Endothelial cell of umbilical vein (primary cell): ENCODE measurements at regions not wholly inside any gene's neighbourhood (a gene's known extent, or its start where the extent isn't known, plus 50 kb on each side); places are given as distances from the start of the nearest gene placed in this dataset.

ENCODE experiments used
- BruUV-seq: library from RNA; stranded (reverse); fragments of 400-500 nt; replicated peaks from 2 replicates; lab custom pipeline; 2021; lab: Mats Ljungman, UMichigan
- CTCF ChIA-PET: fragments of 300-600, 350-600 bp; sonication (Branson Sonifier 250); formaldehyde crosslinking; loops from one replicate; lab custom pipeline; 2021; ENCODE audit warnings: antibody characterized with exemption, inconsistent platforms; lab: Charles Lee
- POLR2A ChIA-PET: fragments of 300-600, 350-600 bp; sonication (Branson Sonifier 250); formaldehyde crosslinking; loops from one replicate; lab custom pipeline; 2021; ENCODE audit warnings: antibody characterized with exemption, inconsistent platforms; lab: Charles Lee
- DNase-seq: peaks from one replicate; pipeline ENCODE4 v3.0.0-alpha.2; 2011; ENCODE audit warnings: low read depth, low spot score
- FAIRE-seq: peaks from 2 replicates; lab custom pipeline; 2011; peaks lifted over from hg19 to GRCh38; lab: Jason Lieb, UNC
- H2AFZ ChIP-seq: 2 replicates; pipeline ENCODE4 v1.6.0; 2012; ENCODE audit warnings: low read depth, low read length, control low read depth, inconsistent platforms
- H3K27ac ChIP-seq: 2 replicates; pipeline ENCODE4 v1.5.1; 2011; ENCODE audit warnings: low read depth, mild to moderate bottlenecking, control low read depth, low read length, moderate library complexity; ENCODE audit not compliant: insufficient read depth
- H3K27me3 ChIP-seq, 2 experiments: 2 replicates each; pipeline versions ENCODE4 v1.6.0 to v1.6.1; 2011; ENCODE audit warnings: low read length in 2 of 2, mixed read lengths in 1 of 2; ENCODE audit not compliant: control insufficient read depth in 2 of 2, insufficient read depth in 2 of 2
- H3K36me3 ChIP-seq, 2 experiments: 2 replicates in 1 of 2; 3 replicates in 1 of 2; pipeline ENCODE4 v1.5.1; 2011; ENCODE audit warnings: low read length in 2 of 2, mild to moderate bottlenecking in 1 of 2, moderate library complexity in 1 of 2; ENCODE audit not compliant: control insufficient read depth in 2 of 2, insufficient read depth in 2 of 2; ENCODE audit errors: extremely low read depth in 1 of 2
- H3K4me1 ChIP-seq: 3 replicates; pipeline ENCODE4 v1.5.1; 2011; ENCODE audit warnings: mild to moderate bottlenecking, low read length; ENCODE audit not compliant: control insufficient read depth, insufficient read depth; ENCODE audit errors: extremely low read depth
- H3K4me2 ChIP-seq: 2 replicates; pipeline ENCODE4 v1.6.1; 2011; ENCODE audit warnings: low read length, control low read depth, mixed read lengths; ENCODE audit not compliant: insufficient read depth
- H3K4me3 ChIP-seq, 3 experiments: fragments of 200-600 bp in 1 of 3; sonication (generic), shearing (Covaris generic) in 1 of 3; replicated peaks in 1 of 3; 2 replicates each; pipeline ENCODE4 v1.5.1; 2011 to 2016; ENCODE audit warnings: control low read depth in 3 of 3, low read length in 3 of 3, mild to moderate bottlenecking in 2 of 3, inconsistent platforms in 1 of 3, low read depth in 1 of 3, moderate library complexity in 1 of 3; ENCODE audit not compliant: insufficient read depth in 1 of 3
- H3K79me2 ChIP-seq: 2 replicates; pipeline ENCODE4 v1.6.0; 2012; ENCODE audit warnings: low read length, inconsistent platforms; ENCODE audit not compliant: control insufficient read depth, insufficient read depth
- H3K9ac ChIP-seq: replicated peaks from 2 replicates; pipeline ENCODE3; 2011; ENCODE audit warnings: low read length, control low read depth; ENCODE audit not compliant: insufficient read depth; ENCODE audit errors: extremely low read depth
- H3K9me1 ChIP-seq: replicated peaks from 3 replicates; pipeline ENCODE4 v1.6.0; 2011; ENCODE audit warnings: mild to moderate bottlenecking, low read length; ENCODE audit not compliant: control insufficient read depth, insufficient read depth; ENCODE audit errors: extremely low read depth
- H3K9me3 ChIP-seq: replicated peaks from 2 replicates; pipeline ENCODE4 v1.5.1; 2012; ENCODE audit warnings: low read length, inconsistent platforms; ENCODE audit not compliant: control insufficient read depth, insufficient read depth
- H4K20me1 ChIP-seq: replicated peaks from 2 replicates; pipeline ENCODE3; 2011; ENCODE audit warnings: mild to moderate bottlenecking, low read length; ENCODE audit not compliant: control insufficient read depth, insufficient read depth; ENCODE audit errors: extremely low read depth
- EZH2 ChIP-seq: IDR thresholded peaks from 2 replicates; pipeline ENCODE4 v1.6.1; 2012; ENCODE audit warnings: borderline replicate concordance, low read depth, mild to moderate bottlenecking, moderate library complexity, low read length, inconsistent platforms; ENCODE audit not compliant: severe bottlenecking
- FOS ChIP-seq: IDR thresholded peaks from 2 replicates; pipeline ENCODE4 v1.6.1; 2011; ENCODE audit warnings: mild to moderate bottlenecking, low read length, moderate library complexity, borderline replicate concordance; ENCODE audit not compliant: insufficient read depth
- GATA2 ChIP-seq: IDR thresholded peaks from 2 replicates; pipeline ENCODE4 v1.7.0; 2011; ENCODE audit warnings: low read depth, mild to moderate bottlenecking, moderate library complexity, mixed read lengths, low read length; ENCODE audit not compliant: insufficient read length, insufficient read depth
- JUN ChIP-seq: IDR thresholded peaks from 2 replicates; pipeline ENCODE4 v1.6.1; 2011; ENCODE audit warnings: borderline replicate concordance, low read depth; ENCODE audit not compliant: insufficient read length, insufficient read depth
- MYC ChIP-seq: IDR thresholded peaks from one replicate; pipeline ENCODE4 v1.6.1; 2011; ENCODE audit warnings: mild to moderate bottlenecking, low read depth, low read length
- POLR2A ChIP-seq: IDR thresholded peaks from 2 replicates; pipeline ENCODE4 v1.6.1; 2012; ENCODE audit warnings: low read depth, mild to moderate bottlenecking, control low read depth, low read length
- POLR2AphosphoS5 ChIP-seq: IDR thresholded peaks from 2 replicates; pipeline ENCODE4 v1.6.1; 2012; ENCODE audit warnings: low read depth, mild to moderate bottlenecking, control low read depth, low read length, moderate library complexity; ENCODE audit not compliant: insufficient read depth
- dilution Hi-C: fragments of 300-500 bp; cut with MboI; formaldehyde crosslinking; loops from one replicate; pipeline ENCODE4 v1.15.0; 2019; ENCODE audit warnings: low sequenced_read_pairs; ENCODE audit not compliant: extremely low pct_ligation_motif_present
- intact Hi-C: fragments of 100-400 bp; cut with micrococcal nuclease; formaldehyde crosslinking; loops from one replicate; pipeline ENCODE4 v1.10.0; 2022
- TF ChIP-seq, protein P1 (sequence below): IDR thresholded peaks from 2 replicates; pipeline ENCODE4 v1.6.1; 2011; ENCODE audit not compliant: insufficient read depth, insufficient read length
- TF ChIP-seq, protein P2 (sequence below), 2 donors: IDR thresholded peaks; 1 replicate in 1 of 2; 2 replicates in 1 of 2; pipeline ENCODE4 v1.5.1; 2011; ENCODE audit warnings: low read length in 2 of 2, mild to moderate bottlenecking in 2 of 2, moderate library complexity in 2 of 2, control low read depth in 1 of 2, inconsistent platforms in 1 of 2, low read depth in 1 of 2; ENCODE audit not compliant: insufficient read depth in 1 of 2; ENCODE audit errors: extremely low read depth in 1 of 2

DNA sequence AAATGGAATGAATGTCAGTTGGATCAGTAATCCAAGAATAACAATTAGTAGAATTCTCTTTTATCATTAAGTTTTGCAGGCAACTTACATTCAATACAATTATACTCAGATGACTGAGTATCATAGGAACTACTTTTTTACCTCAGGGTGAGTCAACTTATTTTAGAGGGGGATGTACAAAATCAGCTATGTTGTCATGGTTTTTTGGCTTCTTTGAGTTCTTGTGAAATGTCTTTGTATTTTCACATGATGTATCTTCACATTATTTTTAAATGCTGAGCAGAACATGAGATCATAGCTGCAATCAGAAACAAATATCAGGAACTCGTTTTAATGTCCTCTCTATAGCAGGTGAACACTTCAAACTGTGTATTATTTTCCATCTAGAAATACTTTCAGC lies 65.3 kb upstream of the PTPRR start:
- H3K36me3 ChIP-seq = no peaks in the 10 kb centered on the region
- H2AFZ ChIP-seq = no peak overlapping the region
- H3K9me3 ChIP-seq = no peaks in the 10 kb centered on the region
- FAIRE-seq = no peak
- H3K4me3 ChIP-seq = no peak overlapping the region
- dilution Hi-C loops (no loop called here), intact Hi-C loops (no loop called here)
- BruUV-seq = no TSS peak
- TF ChIP-seq POLR2AphosphoS5 (no peak), JUN (no peak), FOS (no peak), MYC (no peak), POLR2A (no peak), EZH2 (no peak), GATA2 (no peak)
- TF ChIP-seq, protein P1, sequence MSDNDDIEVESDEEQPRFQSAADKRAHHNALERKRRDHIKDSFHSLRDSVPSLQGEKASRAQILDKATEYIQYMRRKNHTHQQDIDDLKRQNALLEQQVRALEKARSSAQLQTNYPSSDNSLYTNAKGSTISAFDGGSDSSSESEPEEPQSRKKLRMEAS = no peak
- TF ChIP-seq, protein P2, sequence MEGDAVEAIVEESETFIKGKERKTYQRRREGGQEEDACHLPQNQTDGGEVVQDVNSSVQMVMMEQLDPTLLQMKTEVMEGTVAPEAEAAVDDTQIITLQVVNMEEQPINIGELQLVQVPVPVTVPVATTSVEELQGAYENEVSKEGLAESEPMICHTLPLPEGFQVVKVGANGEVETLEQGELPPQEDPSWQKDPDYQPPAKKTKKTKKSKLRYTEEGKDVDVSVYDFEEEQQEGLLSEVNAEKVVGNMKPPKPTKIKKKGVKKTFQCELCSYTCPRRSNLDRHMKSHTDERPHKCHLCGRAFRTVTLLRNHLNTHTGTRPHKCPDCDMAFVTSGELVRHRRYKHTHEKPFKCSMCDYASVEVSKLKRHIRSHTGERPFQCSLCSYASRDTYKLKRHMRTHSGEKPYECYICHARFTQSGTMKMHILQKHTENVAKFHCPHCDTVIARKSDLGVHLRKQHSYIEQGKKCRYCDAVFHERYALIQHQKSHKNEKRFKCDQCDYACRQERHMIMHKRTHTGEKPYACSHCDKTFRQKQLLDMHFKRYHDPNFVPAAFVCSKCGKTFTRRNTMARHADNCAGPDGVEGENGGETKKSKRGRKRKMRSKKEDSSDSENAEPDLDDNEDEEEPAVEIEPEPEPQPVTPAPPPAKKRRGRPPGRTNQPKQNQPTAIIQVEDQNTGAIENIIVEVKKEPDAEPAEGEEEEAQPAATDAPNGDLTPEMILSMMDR (IDR thresholded peaks at IDR 0.05; ENCODE audit: extremely low read depth in 1 of 2, insufficient read depth in 1 of 2, low read depth in 1 of 2, low read length in 2 of 2) = no peak
- H3K79me2 ChIP-seq = no peaks in the 10 kb centered on the region
- ChIA-PET CTCF (no interaction called here), POLR2A (no interaction called here)
- H3K27me3 ChIP-seq = no peaks in the 10 kb centered on the region
- no peak for DNase-seq
- no peak overlapping the region for H3K9ac ChIP-seq
- H3K4me1 ChIP-seq = no peaks in the 10 kb centered on the region
- no peak overlapping the region for H3K27ac ChIP-seq
- H3K9me1 ChIP-seq = no peaks in the 10 kb centered on the region
- H4K20me1 ChIP-seq = no peaks in the 10 kb centered on the region
- no peak overlapping the region for H3K4me2 ChIP-seq
